ENCODE measurements at regions not wholly inside any gene's neighbourhood (a gene's known extent, or its start where the extent isn't known, plus 50 kb on each side); places are given as distances from the start of the nearest gene placed in this dataset.
"Not testable (repeated sequence)": the region's sequence is repeated elsewhere in the genome, so short reads cannot be mapped to it uniquely, and the experiment has no call there.

DNA sequence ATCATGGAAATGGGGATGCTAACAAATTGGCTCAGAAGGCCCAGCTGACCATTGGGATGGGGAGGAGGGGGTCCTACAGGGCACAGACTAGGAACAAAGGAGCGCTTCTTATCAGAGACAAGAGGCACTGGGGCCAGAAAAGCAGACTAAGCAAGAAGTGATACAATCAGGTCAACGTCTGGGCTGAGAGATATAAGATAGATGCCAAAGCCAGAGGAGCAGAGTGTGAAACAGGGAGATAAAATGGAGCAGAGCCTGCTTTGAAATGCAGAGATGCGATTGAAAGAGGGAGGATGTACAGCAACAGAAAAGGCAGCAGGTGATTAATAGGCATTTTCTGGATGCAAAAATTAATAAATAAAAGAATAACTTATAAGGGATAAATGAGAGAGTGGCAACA lies 127.5 kb upstream of the SAMSN1 start:
- intact Hi-C loops (cut with DNase I): no loop called here
- no peak for DNase-seq

DNA sequence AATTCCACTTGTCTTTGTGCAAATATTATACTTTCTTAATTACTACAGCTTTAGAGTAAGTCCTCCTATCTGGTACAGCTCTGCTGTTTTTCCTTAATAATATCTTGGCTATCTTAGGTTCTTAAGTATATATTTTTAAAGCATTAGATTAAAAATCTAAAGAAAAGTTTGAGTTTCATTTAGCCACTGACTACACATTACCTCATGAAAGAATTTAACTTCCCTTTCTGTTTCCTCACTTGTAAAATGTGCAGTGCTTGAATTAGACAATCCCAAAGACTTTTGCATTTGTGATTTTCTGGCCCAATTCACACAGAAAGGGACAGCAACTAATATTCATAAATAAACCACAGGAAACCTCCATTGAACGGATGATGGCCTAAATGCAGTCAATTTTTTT lies 126.4 kb upstream of the SAMSN1 start:
- no peak for DNase-seq
- intact Hi-C loops (cut with DNase I): no loop called here

DNA sequence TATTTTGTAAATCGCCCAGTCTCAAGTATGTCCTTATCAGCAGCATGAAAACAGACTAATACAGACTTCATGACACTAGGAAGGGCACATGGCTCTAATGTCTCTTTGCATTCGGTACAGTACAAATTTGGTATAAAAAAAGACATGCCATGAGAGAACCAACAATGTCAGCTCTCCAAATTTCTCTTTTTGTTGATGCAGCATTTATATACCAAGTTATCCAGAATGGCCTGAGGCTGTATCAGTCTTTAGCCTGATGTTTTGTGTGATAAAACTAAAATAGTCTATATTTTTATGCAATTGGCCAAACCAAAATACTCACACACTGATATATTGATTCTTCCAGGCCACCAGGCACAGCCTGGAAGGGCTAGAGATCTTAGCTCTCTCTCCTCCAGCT lies 124.3 kb upstream of the SAMSN1 start:
- intact Hi-C loops (cut with DNase I): no loop called here
- DNase-seq: no peak

DNA sequence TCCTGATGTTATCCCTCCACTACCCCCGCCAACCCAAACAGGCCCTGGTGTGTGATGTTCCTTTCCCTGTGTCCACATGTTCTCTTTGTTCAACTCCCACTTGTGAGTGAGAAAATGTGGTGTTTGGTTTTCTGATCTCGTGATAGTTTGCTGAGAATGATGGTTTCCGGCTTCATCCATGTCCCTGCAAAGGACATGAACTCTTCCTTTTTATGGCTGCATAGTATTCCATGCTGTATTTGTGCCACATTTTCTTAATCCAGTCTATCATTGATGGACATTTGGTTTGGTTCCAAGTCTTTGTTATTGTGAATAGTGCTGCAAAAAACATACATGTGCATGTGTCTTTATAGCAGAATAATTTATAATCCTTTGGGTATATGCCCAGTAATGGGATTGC lies 123.0 kb upstream of the SAMSN1 start:
- DNase-seq; intact Hi-C loops (cut with DNase I): not testable (repeated sequence)

DNA sequence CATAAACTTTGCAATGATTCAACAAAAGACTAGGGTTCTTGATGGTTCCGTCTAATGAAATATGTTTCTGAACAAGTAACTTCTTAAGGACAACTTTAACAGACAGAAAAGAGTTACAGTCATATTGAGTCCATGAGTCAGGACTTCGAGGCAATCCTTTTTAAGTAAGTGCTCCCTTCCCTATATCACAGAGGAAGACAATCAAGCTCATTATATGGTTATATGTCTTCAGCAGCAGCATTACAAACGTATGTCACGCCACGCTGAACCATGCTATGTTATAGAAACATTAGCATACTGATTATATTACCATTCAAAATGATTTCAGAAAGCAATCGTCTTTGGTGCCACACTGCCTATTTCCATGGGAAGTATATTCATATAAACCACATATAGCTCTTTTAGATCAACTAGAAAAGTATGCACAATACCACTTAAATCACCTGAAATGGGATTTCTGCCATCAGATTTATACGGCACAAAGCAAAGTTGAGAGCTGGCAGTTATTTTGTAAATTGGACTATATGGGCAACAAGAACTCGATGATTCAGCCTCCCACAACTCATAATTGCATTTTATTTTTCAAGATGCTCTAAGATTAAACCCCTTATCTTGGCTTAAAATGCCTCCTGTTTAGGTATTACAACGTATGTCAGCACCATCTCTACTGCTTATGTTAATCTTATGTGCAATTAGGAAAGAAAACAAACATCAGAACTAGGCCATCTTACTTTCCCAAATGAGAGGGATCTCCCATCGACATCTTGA lies 111.3 kb upstream of the SAMSN1 start:
- intact Hi-C loops (cut with DNase I): no loop called here

DNA sequence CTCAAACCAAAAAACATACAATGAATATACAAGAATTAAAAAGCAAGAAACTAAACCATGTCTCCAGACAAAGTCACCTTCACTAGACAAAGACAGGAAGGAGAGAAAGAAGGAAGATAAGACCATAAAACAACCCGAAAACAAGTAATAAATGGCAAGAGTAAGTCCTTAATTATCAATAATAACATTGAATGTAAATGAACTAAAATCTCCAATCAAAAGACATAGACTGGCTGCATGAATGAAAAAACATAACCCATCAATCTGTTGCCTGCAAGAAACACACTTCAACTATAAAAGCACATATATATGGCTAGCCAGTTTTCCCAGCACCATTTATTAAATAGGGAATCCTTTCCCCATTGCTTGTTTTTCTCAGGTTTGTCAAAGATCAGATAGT lies 100.8 kb upstream of the SAMSN1 start:
- DNase-seq: no peak
- intact Hi-C loops (cut with DNase I): no loop called here

More for the DNA sequence above, 111.3 kb upstream of the SAMSN1 start:
- DNase-seq: no peak

DNA sequence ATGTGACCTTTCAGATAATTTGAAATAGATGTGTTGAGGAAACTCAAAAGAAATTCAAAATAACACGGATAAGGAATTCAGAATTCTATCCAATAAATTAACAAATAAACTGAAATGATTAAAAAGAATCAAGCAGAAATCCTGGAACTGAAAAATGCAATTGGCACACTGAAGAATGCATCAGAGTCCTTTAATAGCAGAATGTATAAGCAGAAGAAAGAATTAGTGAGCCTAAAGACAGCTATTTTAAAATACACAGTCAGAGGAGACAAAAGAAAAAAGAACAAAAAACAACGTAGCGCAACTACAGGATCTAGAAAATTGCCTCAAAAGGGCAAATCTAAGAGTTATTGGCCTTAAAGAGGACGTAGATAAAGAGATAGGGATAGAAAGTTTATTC lies 99.6 kb upstream of the SAMSN1 start:
- intact Hi-C loops (cut with DNase I): no loop called here
- no peak for DNase-seq

DNA sequence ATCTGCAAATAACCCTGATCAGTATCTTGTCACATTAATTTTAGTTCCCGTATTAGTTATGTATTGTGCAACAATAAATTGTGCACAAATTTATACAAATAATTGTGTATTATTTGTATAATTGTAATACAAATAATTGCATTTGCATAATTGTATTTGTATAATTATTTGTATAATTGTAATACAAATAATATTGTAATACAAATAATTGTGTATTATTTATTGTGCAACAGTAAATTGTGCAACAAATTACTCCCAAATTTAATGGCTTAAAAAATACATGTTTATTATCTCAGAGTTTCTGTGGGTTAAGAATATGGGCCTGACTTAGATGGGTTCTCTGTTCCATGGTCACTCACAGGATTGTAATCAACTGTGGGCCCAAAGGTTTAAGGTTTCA lies 86.2 kb upstream of the SAMSN1 start:
- intact Hi-C loops (cut with DNase I): no loop called here
- DNase-seq: no peak

DNA sequence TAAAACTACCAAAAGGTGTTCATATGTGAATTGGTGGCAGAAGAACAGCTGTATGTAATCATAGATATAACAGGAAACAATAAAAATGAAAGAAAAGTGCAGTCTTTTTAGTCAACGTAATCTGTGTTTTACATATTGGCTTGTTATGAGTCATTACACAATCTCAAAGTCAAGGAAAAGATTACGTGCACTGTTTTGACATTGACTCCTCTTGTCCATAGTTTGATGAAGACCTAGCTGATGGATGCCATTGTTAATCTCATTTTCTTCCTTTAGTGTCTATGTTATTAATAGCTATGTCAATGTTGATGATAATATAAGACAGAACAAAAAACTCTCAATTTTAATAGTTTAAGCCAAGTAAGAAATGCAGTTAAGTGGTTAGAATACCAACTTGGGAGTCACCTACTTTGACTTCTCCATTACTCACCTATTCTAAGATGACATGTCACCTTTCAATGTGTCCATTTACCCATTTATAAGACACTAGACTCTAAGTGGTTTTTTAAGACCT lies 84.5 kb upstream of the SAMSN1 start:
- intact Hi-C loops (cut with DNase I): no loop called here
- DNase-seq: no peak

DNA sequence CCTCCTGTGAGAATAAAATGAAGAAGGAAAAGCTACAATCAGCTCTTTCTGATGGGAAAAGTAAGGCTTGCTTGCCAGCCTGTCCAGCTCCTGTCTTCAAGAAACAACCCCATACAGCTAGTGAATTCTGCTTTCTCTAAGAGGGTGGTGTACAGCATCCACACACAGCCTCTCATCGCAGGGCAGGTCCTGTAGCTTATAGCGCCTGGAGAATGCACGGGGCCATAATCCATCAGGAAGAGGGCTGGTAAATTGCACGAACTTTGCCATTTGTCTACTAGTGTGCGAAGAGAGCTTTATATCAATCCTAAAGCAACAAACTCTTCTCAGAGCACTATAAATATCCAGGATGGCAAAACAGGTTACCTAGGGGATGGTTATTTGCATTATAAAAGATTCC lies 83.3 kb upstream of the SAMSN1 start:
- DNase-seq: no peak

DNA sequence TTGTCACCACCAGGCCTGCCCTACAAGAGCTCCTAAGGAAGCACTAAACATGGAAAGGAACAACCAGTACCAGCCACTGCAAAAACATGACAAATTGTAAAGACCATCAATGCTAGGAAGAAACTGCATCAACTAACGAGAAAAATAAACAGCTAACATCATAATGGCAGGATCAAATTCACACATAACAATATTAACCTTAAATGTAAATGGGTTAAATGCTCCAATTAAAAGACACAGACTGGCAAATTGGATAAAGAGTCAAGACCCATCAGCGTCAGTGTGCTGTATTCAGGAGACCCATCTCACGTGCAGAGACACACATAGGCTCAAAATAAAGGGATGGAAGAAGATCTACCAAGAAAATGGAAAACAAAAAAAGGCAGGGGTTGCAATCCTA lies 77.0 kb upstream of the SAMSN1 start:
- DNase-seq; intact Hi-C loops (cut with DNase I): not testable (repeated sequence)

More for the DNA sequence above, 83.3 kb upstream of the SAMSN1 start:
- intact Hi-C loops (cut with DNase I): no loop called here

DNA sequence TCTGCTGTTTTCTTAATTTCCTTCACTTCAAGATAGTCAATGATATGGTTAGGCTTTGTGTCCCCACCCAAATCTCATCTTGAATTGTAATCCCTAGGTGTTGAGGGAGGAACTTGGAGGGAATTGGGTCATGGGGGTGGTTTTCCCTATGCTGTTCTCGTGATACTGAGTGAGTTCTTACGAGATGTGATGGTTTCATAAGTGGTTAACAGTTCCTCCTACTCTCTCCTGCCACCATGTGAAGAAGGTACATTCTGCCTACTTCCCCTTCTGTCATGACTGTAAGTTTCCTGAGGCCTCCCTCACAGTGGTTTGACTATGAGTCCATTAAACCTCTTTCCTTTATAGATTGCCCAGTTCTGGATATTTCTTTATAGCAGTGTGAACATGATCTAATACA lies 74.0 kb upstream of the SAMSN1 start:
- intact Hi-C loops (cut with DNase I): no loop called here
- no peak for DNase-seq

DNA sequence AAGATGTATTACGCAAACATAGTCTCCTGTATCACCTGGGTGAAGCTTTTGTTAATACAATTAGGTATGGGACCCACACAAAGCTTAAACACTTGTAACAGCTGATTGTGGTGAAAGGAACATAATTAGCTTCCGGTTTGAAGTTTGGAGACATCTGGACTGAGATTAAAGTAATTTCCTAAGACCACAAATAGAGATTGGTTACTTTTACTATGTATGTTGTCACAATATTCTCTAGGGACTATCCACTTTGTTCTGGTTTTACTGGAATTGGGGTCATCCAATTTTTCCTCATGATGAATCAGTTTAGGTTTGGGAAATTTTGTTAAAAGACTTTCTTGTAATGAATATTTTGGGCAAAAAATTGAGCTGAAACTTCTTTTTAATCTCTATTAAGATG lies 71.8 kb upstream of the SAMSN1 start:
- intact Hi-C loops (cut with DNase I): no loop called here
- DNase-seq: no peak

DNA sequence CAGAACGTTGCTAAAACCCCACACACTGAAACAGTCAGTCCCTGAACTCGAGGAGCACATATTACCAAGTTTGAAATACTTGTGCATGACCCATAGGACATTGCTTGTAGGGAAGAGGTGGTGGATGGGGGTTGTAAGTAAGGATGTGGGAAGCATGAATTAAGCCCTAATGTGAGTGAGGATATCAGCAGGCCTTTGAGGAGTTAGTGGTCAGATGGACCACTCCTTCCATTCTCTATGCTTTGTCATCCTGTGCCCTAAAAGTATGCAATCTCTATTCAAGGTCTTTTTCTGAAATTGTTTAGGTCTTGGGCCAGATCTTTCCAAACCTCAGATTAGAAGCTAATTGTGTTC lies 70.9 kb upstream of the SAMSN1 start:
- intact Hi-C loops (cut with DNase I): no loop called here
- DNase-seq: no peak

DNA sequence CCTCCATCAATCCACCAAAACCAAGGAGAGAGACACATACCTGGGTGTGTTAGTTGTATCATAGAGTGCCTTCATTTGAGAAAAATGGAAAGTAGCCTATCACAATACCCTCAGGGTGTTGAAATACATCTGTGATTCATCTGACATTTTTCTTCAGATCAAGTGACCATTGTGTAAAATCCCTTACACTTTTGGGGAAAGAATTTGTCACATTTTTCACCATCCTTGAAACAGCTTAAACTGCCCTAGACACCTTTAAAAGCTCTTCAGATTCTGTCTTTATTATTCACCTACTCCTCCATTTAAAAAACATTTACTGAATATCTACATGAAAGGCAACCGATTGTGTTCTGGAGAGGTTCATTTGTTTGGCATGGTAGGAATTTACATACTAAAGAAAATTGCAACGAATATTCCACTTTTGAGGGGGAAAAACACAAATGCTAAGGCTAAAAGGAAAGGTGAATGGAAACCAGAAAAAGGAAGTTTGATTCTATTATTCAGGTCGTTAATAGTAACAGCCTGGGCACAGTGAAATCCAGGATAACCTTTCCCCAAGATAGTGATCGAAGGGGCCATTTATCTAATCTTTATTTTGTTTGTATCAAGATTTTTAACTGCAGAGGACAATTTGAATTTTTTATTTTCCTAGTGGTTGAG lies 70.4 kb upstream of the SAMSN1 start:
- intact Hi-C loops (cut with DNase I): no loop called here
- DNase-seq: no peak

DNA sequence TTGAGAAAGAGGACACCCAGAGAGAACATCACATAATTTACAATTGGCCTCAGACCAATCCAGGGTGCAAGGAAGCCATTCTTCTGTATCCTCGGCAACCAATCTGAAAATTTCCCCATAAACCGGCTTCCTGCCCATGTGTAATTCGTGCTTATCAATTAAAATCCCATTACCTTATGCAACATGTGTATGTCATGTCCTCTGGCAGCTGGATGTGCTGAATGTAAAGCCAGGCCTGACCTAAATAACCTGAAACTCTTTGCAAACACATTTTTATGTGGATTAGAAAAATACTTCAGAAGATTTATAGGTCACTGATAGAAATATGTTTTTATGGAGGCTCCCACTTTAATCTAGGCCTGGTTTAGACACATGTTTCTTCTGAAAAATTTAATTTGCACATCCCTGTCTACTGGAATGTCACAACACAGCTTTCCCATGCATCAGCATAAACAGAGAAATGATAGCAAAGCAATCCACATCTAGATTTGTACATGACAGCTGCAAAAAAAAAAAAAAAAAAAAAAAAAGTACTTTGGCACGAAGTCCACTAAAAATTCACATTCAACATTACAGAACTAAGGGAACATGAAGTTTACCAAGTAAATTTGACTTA lies 69.4 kb upstream of the SAMSN1 start:
- no peak for DNase-seq
- intact Hi-C loops (cut with DNase I): no loop called here

DNA sequence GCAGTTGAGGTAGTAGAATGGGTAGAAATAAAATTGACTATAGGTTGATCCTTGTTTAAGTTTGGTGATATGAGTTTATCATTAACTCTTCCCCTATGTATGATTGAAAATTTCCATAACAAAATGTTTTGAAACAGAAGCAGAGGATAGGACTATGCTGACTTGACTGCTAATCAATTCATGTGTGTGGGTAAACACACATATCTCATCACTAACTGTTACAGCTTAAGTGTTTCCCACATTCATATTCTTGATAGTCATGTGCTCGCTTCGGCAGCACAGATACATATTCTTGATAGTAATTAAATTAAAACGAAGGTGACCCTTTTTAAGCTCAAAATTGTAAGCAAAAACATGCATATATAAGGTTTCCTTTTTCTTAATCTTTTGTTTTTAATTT lies 68.2 kb upstream of the SAMSN1 start:
- intact Hi-C loops (cut with DNase I): no loop called here
- no peak for DNase-seq

DNA sequence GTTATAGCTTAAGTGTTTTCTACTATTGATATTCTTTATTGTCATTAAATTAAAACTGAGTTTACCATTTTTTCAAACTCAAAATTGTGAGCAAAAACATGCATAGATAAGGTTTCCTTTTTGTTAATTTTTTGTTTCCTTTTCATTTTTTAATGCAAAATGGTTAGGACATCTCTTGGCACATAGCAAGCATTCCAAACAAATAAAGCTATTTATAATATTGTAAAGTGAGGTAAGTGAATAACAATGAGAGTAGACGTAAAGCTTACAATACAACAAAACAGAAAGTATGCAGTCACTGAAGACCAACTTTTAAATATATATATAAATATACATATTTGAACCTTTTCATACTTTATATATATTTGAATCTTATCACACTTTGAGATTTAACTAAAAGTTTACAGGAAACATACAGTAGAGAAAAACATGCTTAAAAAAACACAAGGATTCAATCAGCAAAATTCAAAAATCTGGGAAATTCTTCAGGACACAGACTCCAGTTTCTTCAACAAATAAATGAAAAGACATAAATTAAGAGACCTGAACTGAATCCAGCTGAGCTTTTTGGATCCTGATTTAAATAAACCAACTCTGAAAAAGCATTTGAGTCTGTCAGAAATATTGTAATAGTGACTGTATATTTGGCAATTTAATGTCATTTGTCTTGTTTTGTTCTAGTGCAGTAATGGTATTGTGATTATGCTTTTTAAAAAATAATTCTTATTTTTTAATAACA lies 67.5 kb upstream of the SAMSN1 start:
- intact Hi-C loops (cut with DNase I): no loop called here
- no peak for DNase-seq

DNA sequence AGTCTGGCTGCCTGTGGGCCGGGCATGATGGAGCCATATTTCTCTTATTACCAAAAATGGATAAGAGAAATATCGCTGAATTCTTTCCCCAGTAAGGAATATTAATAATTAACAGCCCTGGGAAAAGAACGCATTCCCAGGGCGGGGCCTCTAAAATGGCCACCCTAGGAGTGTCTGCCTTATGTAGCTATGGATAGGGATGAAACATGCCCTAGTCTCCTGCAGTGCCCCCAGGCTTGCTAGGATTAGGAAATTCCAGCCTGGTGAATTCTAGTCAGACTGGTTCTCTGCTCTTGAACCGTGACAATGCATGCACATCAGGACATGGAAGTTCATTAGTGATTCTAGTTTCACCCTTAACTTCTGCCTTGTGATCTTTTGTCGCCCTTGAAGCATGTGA lies 64.0 kb upstream of the SAMSN1 start:
- intact Hi-C loops (cut with DNase I); DNase-seq: not testable (repeated sequence)

DNA sequence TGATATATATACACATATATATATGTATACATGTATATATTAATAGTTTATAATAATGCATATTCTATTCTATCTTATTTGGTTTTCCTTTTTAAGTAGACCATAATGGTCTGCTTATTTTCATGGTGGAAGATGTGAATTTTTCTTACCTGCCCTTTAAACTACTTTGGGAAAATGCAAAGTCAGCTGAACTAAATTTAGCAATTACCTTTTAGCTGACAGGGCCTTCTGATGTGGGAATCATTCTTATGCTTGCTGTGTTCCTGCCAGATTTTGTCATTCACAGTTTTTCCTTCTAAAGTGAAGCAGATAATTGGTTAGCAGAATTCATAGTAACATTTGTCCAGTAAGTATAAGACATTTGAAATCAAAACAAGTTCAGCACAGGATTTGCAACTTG lies 63.2 kb upstream of the SAMSN1 start:
- no peak for DNase-seq
- intact Hi-C loops (cut with DNase I): no loop called here
